Activated CD4-positive, alpha-beta T cell treated with anti-CD3 and anti-CD28 coated beads, Interleukin-2, Interleukin-6, amounts not matched to agents 100 ng/mL and 50 ng/mL, durations not matched to agents 16 hours and 8 hours (primary cell): ENCODE measurements at regions not wholly inside any gene's neighbourhood (a gene's known extent, or its start where the extent isn't known, plus 50 kb on each side); places are given as distances from the start of the nearest gene placed in this dataset.

Source experiments
- DNase-seq: peaks from one replicate; pipeline ENCODE4 v3.0.0-alpha.2; 2020

DNA sequence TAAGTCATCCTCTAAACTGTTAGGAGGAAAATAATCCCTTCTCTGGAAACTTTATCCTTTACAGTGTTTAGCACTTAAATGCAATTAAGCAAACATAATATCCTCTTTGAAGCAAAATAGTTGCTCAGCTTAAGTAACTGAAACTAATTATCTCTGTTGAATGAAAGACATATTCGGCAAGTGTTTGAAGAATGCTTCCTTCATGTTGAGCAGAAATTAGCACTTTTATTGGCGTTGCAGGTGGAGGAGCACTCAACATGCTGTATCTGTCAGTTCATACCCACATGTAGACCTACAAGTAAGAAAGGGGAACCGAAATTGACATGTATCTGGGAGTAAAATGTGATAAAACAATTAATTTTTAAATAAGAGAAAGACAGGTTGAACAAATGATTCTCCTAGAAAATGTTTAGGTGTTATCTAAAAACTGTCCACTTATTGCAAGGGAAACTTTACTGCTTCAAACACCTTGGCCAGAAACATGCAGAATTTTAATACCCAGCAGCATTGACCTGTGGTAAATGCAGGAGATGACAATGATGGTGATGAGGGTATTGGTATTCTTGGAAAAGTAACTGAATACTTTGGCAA lies 987.0 kb upstream of the MAP3K7 start:
- DNase-seq: no peak

DNA sequence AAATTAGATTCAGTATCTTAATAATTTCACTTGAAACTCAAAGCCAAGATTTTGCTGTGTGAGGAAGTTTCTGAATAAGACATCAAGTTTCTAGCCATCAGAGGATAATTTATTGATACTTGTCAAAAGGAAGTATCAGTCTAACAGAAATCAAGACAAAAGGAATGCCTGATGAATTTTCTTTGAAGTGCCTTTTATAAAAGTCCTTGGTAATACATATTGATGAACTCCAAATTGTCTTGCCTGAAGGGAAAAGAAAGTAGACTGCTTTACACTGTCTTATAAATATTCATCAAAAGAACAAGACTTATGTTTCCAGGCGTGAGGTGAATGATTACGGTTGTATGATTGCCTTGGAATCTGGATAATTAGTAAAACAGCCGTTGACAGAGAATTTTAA lies 986.0 kb upstream of the MAP3K7 start:
- DNase-seq: no peak

DNA sequence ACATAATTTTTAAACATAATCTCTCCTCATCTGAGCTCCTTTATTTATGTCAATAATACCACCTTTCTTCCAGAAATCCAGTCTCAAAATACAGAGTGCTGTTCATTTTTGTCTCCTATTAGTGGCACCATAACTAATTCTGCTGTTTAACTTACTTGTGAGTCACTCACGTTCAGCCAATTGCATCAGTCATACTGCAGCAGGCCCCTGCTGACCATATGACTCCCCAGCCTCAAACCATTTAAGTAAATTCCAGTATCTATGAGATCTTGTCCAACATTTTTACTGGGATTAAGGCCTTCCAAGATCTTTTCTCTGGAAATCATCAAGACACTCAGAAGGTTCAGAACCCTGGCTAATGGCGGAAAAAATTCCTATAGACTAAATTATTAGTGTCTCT lies 982.2 kb upstream of the MAP3K7 start:
- no peak for DNase-seq

DNA sequence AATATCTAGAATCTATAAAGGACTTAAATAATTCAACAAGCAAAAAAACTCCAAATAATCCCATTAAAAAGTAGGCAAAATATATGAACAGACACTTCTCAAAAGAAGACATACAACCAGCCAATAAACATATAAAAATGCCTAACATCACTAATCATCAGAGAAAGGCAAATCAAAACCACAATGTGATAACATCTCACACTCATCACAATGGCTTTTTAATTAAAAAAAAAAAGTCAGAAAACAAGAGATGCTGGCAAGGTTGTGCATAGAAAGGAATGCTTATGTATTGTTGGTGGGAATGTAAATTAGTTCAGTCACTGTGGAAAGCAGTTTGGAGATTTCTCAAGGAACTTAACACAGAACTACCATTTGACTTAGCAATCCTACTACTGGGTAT lies 979.6 kb upstream of the MAP3K7 start:
- DNase-seq: no peak

DNA sequence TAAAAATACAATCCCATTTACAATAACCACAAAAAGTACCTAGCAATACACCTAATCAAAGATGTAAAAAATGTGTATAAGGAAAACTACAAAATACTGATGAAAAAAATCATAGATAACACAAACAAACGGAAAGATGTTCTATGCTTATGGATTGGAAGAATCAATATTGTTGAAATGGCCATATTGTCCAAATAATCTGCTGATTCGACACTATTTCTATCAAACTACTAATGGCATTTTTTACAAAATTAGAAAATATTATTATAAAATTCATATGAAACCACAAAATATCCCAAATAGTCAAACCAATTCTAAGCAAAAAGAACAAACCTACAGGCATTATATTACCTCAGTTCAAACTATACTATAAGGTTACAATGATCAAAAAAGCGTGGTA lies 978.3 kb upstream of the MAP3K7 start:
- DNase-seq: no peak

DNA sequence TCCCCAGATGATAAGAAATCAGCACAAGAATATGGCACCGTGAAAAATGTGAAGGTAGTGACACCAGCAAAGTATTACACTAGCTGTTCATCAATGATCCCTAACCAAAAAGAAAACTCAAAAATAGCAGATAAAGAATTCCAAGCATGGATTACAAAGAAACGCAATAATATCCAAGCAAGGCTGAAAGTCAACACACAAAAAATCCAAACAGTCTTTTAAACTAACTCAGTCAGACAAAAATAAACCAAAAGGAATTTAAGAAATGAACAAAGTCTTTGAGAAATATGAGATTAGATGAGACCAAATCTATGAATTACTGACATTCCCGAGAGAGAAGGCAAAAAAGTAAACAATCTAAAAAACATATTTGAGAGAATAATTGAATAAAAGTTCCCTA lies 976.1 kb upstream of the MAP3K7 start:
- DNase-seq: no peak

DNA sequence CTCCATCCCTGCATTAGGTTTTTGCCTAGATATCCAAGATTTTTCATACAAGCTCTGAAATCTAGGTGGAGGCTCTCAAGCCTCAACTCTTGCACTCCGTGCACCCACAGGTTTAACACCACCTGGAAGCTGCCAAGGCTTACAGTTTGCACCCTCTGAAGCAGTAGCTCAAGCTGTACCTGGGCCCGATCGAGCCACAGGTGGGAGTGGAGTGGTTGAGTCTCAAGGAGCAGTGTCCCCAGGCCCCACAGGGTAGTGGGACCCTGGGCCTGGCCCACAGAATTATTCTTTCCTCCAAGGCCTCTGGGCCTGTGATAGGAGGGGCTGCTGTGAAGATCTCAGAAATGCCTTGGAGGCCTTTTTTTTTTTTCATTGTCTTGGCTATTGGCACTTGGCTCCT lies 973.5 kb upstream of the MAP3K7 start:
- DNase-seq: no peak

DNA sequence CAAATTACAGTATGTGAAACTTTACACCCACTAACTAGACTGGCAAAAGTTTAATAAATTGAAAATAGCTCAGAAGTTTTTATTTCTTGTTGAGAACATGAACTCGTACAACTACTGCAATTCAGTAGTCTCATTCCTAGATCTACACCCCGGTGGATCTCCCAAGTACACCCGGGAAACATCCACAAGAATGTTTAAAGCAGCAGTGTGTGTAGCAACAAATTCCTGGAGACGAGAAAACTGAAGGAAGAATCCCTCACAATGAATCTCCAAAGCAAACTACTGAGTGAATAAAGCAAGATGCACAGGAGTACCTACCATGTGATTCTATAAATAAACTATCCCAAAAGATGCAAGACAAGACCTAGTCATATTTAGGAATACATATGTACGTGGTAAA lies 954.0 kb upstream of the MAP3K7 start:
- no peak for DNase-seq

DNA sequence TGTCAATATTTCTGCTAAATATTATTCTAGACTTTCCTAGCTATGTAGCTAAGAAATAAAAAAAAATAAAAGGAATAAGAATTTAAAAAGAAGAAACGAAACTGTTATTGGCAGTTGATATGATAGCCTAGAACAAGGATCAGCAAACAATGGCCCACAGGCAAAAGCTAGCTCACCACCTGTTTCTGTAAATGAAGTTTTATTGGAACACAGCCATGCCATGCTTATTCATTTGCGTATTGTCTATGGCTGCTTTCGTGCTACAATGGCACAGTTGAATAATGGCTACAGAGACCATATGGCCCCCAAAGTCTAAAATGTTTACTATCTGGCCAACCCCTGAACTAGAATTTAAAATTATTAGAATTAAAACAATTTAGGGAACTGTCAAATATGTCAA lies 952.6 kb upstream of the MAP3K7 start:
- no peak for DNase-seq

DNA sequence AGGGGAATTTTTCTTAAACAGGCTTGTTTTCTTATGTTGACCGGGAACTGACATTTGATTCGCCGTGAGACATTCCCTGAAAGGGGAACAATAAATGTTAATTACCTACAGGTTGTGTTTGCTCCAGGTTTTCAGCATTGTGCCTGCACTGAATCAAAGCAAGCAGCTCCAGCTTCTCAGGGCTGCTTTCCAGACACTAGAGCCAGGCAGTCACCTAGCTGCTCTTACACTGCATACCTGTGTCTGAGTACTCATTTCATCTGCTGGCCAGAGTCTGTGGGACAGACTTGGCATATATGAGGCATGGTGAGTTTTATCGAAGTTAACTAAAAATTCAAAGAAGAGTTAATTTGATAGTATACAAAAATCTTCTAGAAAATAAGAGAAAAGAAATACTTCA lies 951.8 kb upstream of the MAP3K7 start:
- no peak for DNase-seq

DNA sequence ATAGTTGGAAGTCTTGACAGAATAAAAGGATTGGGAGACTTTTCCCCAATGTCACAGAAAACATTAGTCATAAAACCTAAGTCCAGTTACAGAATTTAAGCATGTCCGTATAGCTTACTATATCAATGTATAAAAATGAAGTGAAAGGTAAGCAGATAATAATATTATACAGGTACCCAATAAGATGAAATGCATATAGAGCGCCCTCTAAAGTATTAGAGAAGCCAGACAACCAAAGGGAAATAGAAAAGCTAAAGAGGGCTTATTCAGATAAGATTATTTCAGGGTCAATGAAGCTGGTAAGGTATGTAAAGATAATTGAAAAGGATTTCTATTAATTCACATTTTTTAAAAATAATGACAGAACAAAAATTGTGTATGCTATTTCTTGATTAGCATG lies 947.7 kb upstream of the MAP3K7 start:
- no peak for DNase-seq

DNA sequence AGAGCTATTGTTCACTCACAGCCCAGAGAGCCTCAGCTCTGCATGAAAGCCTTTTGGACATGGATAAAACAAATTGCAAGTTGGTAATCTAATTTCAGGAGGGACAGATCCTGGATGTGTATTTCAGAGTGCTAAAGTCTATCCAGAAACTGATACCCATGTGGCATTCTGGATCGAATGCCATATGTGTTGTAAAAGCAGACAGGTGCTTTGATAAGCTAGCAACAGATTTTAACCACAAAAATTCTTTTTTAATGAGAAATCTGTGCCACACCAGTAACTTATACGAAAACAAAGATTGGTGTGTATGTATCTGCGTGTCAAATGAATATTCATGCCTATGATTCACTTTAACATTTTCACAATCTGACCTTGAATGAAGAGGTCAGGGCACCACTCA lies 936.6 kb upstream of the MAP3K7 start:
- no peak for DNase-seq

DNA sequence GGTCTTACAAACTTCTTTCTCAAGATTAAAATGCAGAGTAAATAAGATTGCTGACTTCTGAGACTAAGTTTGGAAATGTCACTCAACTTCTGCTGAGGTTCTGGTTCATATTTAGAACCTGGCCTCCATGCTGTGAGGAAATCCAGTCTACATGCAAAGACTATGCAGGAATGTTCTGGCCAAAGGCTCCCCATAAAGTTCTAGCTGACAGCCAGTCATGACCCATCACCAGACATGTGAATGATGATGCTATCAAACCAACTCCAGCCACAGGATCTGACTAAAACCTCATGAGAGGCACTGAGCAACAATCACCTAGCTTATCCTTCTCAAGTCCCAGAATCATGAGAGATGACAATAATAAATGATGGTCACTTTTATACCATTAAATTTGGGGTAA lies 935.1 kb upstream of the MAP3K7 start:
- DNase-seq: no peak

DNA sequence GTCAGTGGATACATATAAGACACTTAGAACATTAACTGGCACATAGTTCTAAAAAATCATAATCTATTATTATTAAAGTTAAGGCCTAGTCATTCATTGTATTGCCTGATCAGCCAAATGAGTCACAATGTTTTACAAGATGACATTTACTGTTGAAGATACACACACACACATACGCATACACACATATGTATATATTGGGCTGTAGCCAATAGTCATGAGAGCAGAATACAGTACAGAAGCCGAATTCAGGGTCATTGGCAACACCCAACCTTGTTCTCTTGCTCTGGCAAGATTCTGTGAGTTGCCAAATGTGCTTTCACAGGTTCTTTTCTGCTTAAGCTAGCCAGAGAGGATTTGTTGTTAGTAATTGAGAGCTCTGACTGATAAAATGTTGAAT lies 922.8 kb upstream of the MAP3K7 start:
- DNase-seq: no peak

DNA sequence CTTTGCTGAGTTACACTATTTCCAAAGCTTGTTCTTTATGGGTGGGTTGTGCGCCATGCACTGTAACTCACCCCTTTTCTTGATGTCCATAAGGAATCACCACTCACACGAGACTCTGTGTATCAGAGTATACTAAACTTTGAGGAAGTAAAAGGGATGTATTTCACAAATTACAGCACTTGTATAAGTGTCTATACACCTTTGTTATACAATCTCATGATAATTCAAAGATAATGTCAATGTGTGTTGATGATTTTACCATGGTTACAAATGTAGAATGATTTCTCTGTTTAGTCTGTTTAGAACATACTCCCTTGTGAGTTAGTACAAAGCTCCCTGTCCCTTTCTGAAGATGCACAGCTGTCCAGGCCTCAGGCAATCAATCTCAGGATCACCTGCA lies 922.2 kb upstream of the MAP3K7 start:
- no peak for DNase-seq

DNA sequence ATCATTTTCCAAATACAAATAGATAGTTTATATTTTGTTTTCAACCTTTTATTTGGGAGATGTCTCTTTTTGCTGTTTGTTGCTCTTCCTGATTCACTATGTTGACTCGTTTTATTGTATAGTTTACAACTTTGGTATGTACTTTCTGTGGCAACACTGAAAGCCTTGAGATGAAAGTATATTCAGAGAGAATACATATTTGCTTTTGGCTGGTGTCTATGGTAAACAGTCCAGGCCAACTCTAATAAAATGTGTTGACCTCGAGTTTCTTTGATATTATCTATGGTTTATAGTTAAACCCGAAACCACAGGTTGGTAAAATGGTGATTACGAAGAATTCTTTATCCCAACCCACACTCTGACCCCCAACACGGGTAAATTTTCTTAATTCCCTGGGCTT lies 919.6 kb upstream of the MAP3K7 start:
- no peak for DNase-seq

DNA sequence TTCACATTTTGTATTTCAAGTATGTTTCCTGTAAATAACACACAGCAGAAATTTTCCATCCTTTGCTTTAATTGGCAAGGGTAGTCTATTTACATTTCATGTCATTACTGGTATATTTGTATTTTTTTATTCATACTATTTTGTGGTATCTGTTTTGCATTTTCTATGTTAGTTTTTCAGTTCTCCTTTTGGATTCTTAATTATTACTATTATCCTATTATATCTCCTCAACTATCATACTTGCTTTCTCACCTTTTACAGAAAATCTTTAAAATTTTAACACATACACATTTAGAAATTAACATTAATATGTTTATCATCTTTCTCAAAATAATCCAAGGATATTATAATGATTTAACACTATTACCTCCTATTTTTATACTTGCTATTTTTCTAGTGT lies 918.3 kb upstream of the MAP3K7 start:
- DNase-seq: no peak

DNA sequence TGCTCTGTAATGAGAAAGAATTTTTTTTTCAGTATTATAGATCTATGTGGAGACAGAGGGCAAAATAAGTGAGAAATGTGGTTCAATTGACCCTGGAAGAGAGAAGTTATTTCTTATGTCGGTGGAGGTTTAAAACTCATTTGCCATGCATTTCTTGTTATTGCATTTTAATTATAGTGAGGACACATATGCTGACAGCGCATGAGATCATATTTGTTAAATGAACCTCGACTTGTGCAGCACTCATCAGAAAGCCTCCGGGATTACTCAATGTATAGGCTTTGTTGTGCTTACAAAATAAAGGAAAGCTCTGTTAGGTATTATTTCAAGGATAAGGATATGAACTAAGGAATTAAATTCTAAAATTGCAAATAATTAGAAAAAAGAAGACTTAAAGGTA lies 915.1 kb upstream of the MAP3K7 start:
- no peak for DNase-seq

DNA sequence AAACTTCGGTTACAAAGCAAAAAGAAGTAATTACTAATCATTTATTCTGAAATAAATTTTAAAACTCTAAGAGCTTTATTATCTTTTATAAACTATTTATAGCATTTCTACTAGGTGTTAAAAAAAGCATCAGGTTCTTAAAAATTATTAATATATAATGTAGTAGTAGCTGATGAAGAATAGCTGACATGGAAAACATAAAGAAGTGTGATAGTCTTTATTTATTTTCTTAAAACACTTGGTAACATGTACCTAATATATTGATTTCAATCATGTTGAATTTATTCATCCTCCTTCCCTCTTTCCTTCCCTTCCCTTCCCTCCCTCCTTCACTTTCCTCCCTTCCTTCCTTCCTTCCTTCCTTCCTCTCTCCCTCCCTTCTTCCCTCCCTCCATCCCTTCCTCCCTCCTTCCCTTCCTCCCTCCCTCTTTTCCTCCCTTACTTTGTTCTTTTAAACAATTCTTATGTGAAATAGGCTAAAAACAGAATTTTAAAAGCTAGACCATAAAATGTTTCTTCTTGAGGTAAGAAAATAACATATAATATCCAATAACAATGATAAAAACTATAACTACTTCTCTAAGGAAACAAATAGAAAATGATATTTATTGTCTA lies 913.9 kb upstream of the MAP3K7 start:
- DNase-seq: no peak

DNA sequence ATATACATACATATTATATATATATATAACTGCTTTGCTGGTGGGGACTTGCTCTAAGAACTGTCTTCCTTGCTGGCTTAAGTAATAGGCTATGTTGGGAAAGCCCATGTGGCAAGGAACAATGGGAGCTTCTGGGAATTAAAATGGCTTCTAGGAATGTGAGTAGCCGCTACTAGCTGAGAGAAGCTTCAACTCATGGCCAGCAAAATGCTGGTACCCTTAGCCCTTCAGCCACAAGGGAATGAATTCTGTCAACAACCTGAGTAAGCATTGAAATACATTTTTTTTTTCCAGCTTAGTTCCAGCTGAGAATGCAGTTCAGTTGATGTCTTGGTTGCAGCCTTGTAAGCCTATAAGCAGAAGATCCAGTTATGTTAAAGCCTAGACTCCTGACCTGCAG lies 911.7 kb upstream of the MAP3K7 start:
- no peak for DNase-seq

DNA sequence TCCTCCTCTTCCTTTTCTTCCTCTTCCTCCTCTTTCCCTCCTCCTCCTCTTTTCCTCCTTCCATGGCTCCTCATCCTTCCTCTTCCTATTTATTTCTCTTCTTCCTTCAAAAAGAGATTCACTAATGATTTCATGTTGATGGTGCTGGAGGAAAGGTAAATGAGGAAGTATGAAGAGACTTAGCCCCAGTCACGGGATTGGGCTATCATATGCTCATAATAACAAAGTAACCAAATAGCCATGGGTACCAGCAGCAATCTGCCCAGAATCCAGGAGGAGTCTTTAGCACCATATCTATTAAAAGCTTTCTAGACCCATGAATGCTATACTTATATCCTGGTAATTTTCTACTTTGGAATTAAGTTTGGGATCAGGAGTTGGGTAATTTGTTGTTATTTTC lies 910.9 kb upstream of the MAP3K7 start:
- no peak for DNase-seq

DNA sequence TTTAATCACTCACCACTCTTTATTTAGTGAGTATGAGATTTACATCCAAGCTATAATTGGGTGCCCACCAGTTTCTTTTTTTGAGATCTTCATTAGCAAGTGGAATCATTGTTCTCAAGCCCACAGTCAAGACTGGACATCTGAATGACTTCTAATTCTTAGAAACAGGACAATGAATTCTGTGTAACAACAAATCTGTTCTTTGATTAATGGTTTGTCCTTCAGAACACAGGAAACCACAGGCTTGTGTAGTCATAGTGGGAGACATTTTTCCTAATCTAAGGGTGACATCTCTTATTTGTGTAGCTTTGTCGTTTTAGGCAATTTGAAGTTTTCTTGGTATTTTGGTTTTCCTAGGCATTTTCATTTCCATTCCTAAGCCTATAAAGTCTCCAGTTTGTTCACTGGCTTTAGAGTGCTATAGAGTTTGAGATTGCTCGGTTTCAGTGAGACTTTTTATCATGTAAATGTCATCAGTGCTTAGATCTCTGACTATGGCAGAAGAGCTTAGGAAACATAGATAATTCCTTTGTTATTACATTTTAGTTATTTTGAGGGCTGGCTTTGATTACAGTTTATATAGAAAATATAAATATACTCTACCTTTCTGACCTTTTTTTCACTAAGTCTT lies 903.9 kb upstream of the MAP3K7 start:
- no peak for DNase-seq

DNA sequence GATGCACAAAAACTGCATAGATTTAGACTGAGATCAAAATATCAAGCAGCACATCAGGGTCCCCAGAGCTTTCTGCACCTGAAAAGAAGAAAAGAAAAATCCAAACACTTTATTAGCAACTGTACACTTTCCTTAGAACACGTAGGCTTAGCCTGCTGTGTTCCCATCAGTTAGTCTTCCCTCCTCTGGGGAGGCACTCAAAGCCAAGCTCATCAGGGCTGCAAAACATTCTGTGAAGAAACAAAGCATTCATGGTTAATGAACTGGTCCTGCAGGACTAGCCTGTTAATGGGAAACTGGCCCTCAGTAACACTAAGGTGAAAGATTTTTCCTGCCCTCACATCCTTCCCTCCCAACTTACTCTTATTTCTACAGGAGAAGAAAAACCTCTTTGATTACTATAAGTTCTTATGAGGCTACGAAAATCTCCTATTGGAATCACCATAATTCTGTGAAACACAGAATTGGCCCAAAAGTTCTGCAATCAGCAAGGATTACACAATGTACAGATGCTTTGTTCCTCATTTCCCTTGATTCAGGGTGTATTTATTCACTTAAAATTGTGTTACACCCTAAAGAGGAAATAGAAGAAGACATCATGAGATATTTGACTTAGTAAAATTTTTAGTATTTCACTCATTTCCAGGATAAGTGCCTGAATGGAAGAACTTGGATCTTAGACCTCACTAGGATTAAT lies 901.0 kb upstream of the MAP3K7 start:
- no peak for DNase-seq

DNA sequence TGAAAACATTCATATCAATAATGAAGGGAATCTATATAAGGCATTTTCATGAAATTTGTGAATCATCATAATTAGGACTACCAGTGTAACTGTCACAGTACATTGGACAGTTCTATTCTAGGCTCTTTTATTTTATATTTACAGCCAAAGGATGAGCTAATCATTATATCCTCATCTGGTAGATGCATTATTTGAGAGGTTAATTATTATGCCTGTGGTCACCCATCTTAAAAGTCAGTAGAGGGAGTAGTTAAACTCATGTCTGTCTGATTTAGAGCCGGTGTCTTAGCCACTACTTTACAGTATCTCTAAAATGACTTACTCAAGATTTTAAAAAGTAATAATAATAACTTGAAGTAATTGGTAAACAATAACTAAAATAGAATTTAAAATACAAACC lies 899.3 kb upstream of the MAP3K7 start:
- DNase-seq: no peak

DNA sequence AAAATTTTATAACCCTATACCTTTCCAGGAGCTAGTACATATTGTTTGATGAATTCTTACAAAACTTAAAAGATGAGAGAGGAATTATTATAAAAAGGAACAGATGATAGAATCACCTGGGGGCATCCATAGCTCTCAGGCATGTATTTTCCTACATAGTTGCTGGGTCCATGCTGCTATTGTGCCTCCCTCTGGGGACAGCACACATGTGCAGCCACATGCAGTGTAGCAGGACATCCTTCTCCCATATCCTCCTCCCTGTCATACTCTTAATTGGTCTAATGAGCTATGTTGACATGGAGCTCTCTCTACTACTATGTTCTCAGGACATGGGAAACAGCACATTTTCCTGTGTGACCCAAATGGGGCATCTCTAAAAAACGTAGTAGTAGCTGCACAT lies 898.2 kb upstream of the MAP3K7 start:
- no peak for DNase-seq
